CD8-positive, alpha-beta memory T cell (primary cell): ENCODE measurements at regions not wholly inside any gene's neighbourhood (a gene's known extent, or its start where the extent isn't known, plus 50 kb on each side); places are given as distances from the start of the nearest gene placed in this dataset.

ENCODE experiments used
- CTCF ChIA-PET: fragments of 350-600 bp; sonication (Branson Sonifier 250); formaldehyde crosslinking; loops from one replicate; lab custom pipeline; 2021; ENCODE audit warnings: antibody characterized with exemption; lab: Charles Lee
- POLR2A ChIA-PET: fragments of 350-600 bp; sonication (Branson Sonifier 250); formaldehyde crosslinking; loops from one replicate; lab custom pipeline; 2021; ENCODE audit warnings: antibody characterized with exemption; lab: Charles Lee
- DNase-seq, 5 donors: peaks; one replicate each; pipeline versions ENCODE4 v3.0.0 to v3.0.0-alpha.2; 2020 to 2022; ENCODE audit warnings: mixed read lengths in 1 of 5
- H3K27ac ChIP-seq: one replicate; pipeline ENCODE4 v1.7.0; 2013; ENCODE audit warnings: low read depth, mild to moderate bottlenecking, low read length, moderate library complexity
- H3K27me3 ChIP-seq: 2 replicates; pipeline ENCODE4 v1.7.0; 2013; ENCODE audit warnings: low read length, mild to moderate bottlenecking; ENCODE audit not compliant: insufficient read depth, poor library complexity, severe bottlenecking
- H3K36me3 ChIP-seq: 2 replicates; pipeline ENCODE4 v1.7.0; 2013; ENCODE audit warnings: mild to moderate bottlenecking, low read length, moderate library complexity; ENCODE audit not compliant: insufficient read depth
- H3K4me1 ChIP-seq: 2 replicates; pipeline ENCODE4 v1.7.0; 2013; ENCODE audit warnings: mild to moderate bottlenecking, low read length, moderate library complexity; ENCODE audit not compliant: insufficient read depth
- H3K4me3 ChIP-seq: 2 replicates; pipeline ENCODE4 v1.7.0; 2013; ENCODE audit warnings: mild to moderate bottlenecking, low read length
- H3K9me3 ChIP-seq: 2 replicates; pipeline ENCODE4 v1.7.0; 2013; ENCODE audit warnings: mild to moderate bottlenecking, low read length
- H3K27ac Mint-ChIP-seq, 8 donors: one replicate each; pipeline ENCODE4 v1.8.0; 2020 to 2021; ENCODE audit warnings: mixed read lengths in 8 of 8, mild to moderate bottlenecking in 6 of 8, inconsistent platforms in 3 of 8, moderate library complexity in 3 of 8
- H3K27me3 Mint-ChIP-seq, 2 donors: one replicate each; pipeline ENCODE4 v1.8.0; 2020 to 2021; ENCODE audit warnings: mixed read lengths in 2 of 2, mild to moderate bottlenecking in 1 of 2, moderate library complexity in 1 of 2
- H3K36me3 Mint-ChIP-seq, 3 donors: one replicate each; pipeline ENCODE4 v1.8.0; 2020 to 2021; ENCODE audit warnings: mixed read lengths in 3 of 3, inconsistent platforms in 1 of 3, mild to moderate bottlenecking in 1 of 3
- H3K4me1 Mint-ChIP-seq, 3 donors: one replicate each; pipeline ENCODE4 v1.8.0; 2020 to 2021; ENCODE audit warnings: mixed read lengths in 3 of 3, inconsistent platforms in 1 of 3, mild to moderate bottlenecking in 1 of 3
- H3K4me3 Mint-ChIP-seq, 7 donors: one replicate each; pipeline ENCODE4 v1.8.0; 2020 to 2021; ENCODE audit warnings: mixed read lengths in 7 of 7, mild to moderate bottlenecking in 6 of 7, moderate library complexity in 4 of 7, inconsistent platforms in 2 of 7
- H3K9me3 Mint-ChIP-seq, 5 donors: one replicate each; pipeline ENCODE4 v1.8.0; 2020 to 2022; ENCODE audit warnings: mixed read lengths in 5 of 5, mild to moderate bottlenecking in 3 of 5, moderate library complexity in 2 of 5, inconsistent platforms in 1 of 5

DNA sequence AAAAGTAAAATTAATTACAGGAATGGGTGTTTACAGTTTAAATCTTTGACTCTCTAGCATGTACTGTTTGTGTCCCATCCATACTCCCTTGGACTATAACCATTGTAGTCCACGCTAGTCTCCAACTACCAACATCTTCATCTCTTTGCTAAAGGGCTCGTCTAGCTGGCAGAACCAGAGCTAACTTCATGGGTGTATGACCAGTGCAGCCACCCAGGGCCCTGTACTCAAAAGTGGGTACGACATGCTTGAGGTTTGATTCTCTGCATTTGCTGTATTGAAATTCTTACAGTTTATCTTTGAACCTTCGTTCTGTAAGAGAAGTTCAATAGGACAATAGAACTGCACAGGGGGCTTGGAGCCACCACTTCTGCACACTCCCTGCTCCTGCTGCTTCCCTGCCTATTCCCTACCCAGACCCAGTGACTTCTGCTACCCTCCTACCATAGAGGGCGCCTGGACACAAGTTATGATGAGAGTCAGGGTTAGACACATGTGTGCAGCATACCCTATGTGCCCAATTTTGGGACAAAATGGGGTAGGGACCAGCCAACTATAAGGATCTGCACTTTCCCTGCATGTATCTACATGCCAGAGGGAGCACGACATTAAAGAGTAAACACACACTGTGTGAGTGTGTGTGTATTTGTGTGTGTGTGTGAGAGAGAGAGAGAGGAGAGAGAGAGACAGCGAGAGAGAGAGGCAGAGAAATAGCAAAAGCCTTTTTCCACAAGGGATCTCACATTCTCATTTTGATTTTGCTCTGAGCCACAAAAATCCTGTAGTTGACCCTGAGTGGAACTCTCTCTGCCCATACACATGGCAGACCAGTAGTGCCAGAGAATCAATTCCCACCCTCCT lies 59.0 kb upstream of the NECTIN3 start:
- Mint-ChIP-seq H3K4me1 (no peaks in the 10 kb centered on the region), H3K36me3 (no peaks in the 10 kb centered on the region), H3K9me3 (peaks cover 0 to 2% (median 0%) of the 10 kb centered on the region in 5 donors), H3K27me3 (peaks cover 0 to 3% of the 10 kb centered on the region in 2 donors), H3K4me3 (no peak overlapping the region), H3K27ac (peak overlapping the region in 1 of 8 donors; percentile 71)
- Histone ChIP-seq H3K27ac (no peak overlapping the region), H3K4me3 (no peak overlapping the region), H3K9me3 (no peaks in the 10 kb centered on the region), H3K36me3 (no peaks in the 10 kb centered on the region), H3K4me1 (no peaks in the 10 kb centered on the region), H3K27me3 (no peaks in the 10 kb centered on the region)
- no peak for DNase-seq
- ChIA-PET CTCF (no interaction called here), POLR2A (no interaction called here)
